Activated CD8-positive, alpha-beta T cell treated with anti-CD3 and anti-CD28 coated beads, Interleukin-2, amount 10 ng/mL, durations not matched to agents 7 days and 5 days (primary cell): ENCODE measurements at regions not wholly inside any gene's neighbourhood (a gene's known extent, or its start where the extent isn't known, plus 50 kb on each side); places are given as distances from the start of the nearest gene placed in this dataset.

Source experiments
- ATAC-seq: fragments of 150-1000 bp; cut with Tn5 transposase; one replicate; pipeline ENCODE4 v1.10.0; 2021; ENCODE audit warnings: moderate library complexity
- CTCF ChIA-PET: fragments of 350-600 bp; sonication (Branson Sonifier 250); formaldehyde crosslinking; loops from one replicate; lab custom pipeline; 2021; ENCODE audit warnings: antibody characterized with exemption; lab: Charles Lee
- POLR2A ChIA-PET: fragments of 350-600 bp; sonication (Branson Sonifier 250); formaldehyde crosslinking; loops from one replicate; lab custom pipeline; 2021; ENCODE audit warnings: antibody characterized with exemption; lab: Charles Lee
- DNase-seq: peaks from one replicate; pipeline ENCODE4 v3.0.0-alpha.2; 2020
- H3K27ac Mint-ChIP-seq: one replicate; pipeline ENCODE4 v1.8.0; 2021; ENCODE audit warnings: mild to moderate bottlenecking, mixed read lengths
- H3K27me3 Mint-ChIP-seq: one replicate; pipeline ENCODE4 v1.8.0; 2021; ENCODE audit warnings: low read depth, mixed read lengths
- H3K36me3 Mint-ChIP-seq: one replicate; pipeline ENCODE4 v1.8.0; 2021; ENCODE audit warnings: low read depth, mixed read lengths
- H3K4me1 Mint-ChIP-seq: one replicate; pipeline ENCODE4 v1.8.0; 2021; ENCODE audit warnings: low read depth, mixed read lengths
- H3K4me3 Mint-ChIP-seq: one replicate; pipeline ENCODE4 v1.8.0; 2021; ENCODE audit warnings: mild to moderate bottlenecking, mixed read lengths
- H3K9me3 Mint-ChIP-seq: one replicate; pipeline ENCODE4 v1.8.0; 2022; ENCODE audit warnings: mixed read lengths; ENCODE audit not compliant: insufficient read depth

DNA sequence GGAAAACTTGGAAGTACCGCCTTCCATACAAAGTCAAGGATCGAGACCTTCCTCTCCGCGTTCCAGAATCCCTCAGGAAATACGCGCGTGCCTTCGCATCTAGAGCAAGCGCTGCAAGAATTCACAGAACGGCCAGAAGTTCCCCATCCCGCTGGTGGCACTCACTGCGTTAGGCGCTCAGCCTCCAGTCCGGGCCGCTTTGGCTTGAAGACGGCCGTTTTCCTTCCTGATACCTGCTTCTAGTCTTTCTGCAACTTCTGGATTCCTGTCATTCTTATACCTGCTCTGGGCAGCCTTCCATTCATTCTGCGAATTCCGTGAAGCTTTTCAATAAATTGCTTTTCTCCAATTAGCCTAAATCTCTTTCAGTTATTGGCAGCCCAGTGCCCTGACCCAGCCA, 896.4 kb downstream of the TRIML1 start:
- no peak for ATAC-seq

DNA sequence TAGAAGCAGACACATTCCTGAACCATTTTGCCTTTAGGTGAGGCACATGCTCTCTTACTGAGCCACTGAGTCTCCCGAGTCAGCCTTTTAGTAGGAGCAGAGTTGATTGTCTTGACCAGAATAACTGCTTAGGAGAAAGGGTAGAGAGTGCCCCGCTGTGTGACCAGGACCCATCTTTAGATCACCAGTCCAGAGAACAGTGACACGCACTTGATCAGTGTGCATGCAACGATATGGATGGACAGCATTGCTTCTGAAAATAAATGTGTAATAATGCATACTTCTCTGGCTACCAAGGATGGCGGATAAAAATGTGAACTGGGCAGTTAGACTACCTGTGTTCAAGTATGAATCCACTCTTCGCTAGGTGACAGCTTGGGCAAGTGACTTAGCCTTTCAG, 897.7 kb downstream of the TRIML1 start:
- ChIA-PET CTCF (no interaction called here), POLR2A (no interaction called here)
- Mint-ChIP-seq H3K4me3 (no peak overlapping the region), H3K27me3 (no peaks in the 10 kb centered on the region), H3K9me3 (no peaks in the 10 kb centered on the region), H3K36me3 (no peaks in the 10 kb centered on the region), H3K4me1 (no peaks in the 10 kb centered on the region), H3K27ac (no peak overlapping the region)
- DNase-seq (no peak), ATAC-seq (no peak)

More for the DNA sequence above, 896.4 kb downstream of the TRIML1 start:
- H3K4me1 Mint-ChIP-seq = no peaks in the 10 kb centered on the region
- CTCF ChIA-PET = no interaction called here
- DNase-seq = no peak
- H3K27me3 Mint-ChIP-seq = no peaks in the 10 kb centered on the region
- POLR2A ChIA-PET = no interaction called here
- no peak overlapping the region for H3K27ac Mint-ChIP-seq
- no peak overlapping the region for H3K4me3 Mint-ChIP-seq
- no peaks in the 10 kb centered on the region for H3K36me3 Mint-ChIP-seq
- no peaks in the 10 kb centered on the region for H3K9me3 Mint-ChIP-seq

DNA sequence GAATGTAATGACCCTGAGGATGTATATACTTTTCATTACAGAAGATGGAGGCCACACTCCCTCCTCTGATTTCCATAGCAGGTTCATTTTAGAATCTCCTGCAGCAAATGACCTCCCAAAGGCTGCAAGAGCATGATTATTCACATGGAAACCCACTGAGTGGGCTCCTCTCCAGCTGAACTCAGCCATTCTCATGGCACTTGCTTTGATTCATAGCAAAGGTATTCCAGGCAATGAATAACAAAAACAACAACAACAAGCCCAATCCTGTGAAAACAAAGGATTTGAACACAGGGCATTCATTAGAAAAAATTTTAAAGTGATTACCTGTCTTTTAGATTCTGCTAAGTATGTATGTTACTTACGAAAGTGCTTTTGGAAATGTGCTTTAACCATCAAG, 894.0 kb upstream of the FRG1 start:
- no peaks in the 10 kb centered on the region for H3K36me3 Mint-ChIP-seq
- no peak overlapping the region for H3K4me3 Mint-ChIP-seq
- H3K9me3 Mint-ChIP-seq = peaks cover 5% of the 10 kb centered on the region
- H3K4me1 Mint-ChIP-seq = no peaks in the 10 kb centered on the region
- ATAC-seq (no peak), DNase-seq (no peak)
- POLR2A ChIA-PET = no interaction called here
- H3K27ac Mint-ChIP-seq = no peak overlapping the region
- CTCF ChIA-PET = no interaction called here
- H3K27me3 Mint-ChIP-seq = no peaks in the 10 kb centered on the region

DNA sequence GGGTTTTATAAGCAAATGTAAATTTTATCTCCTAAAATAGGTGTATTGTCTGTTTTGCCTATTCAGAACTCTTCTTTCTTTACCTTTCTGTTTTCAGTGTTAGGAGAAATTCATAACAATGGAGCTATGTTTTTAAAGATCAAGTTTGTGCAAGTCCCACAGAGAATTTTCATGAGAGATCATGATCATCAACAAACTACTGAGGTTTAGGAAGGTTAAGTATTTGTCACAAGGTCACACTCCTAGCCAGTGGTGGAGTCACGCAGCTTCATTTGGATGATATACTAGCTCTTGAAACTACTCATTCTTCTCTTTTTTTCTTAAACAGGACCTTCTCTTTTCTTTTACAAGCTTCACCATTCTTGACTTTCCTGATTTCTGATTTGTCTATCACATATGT, 892.6 kb upstream of the FRG1 start:
- H3K27ac Mint-ChIP-seq = no peak overlapping the region
- peaks cover 5% of the 10 kb centered on the region for H3K9me3 Mint-ChIP-seq
- H3K4me1 Mint-ChIP-seq = no peaks in the 10 kb centered on the region
- ATAC-seq (no peak), DNase-seq (no peak)
- no peak overlapping the region for H3K4me3 Mint-ChIP-seq
- ChIA-PET POLR2A (no interaction called here), CTCF (no interaction called here)
- no peaks in the 10 kb centered on the region for H3K27me3 Mint-ChIP-seq
- H3K36me3 Mint-ChIP-seq = no peaks in the 10 kb centered on the region

DNA sequence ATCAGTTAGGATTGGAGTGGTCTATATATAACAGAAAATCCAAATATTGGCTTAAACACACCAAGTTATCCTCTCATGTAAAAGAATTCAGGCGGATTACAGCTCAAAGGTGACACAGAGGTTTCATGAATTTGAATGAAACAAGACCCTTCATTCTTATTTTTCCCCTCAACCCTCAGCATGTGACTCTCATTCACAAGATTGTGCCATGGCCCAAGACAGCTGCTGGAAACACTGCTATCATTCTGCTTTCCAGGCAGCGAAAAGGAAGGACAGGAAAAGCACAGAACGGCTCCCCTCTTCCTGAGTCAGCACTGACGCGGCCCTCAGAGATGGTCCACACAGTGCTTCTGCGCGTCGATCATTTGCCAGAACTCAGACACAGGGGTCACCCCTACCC, 891.0 kb upstream of the FRG1 start:
- Mint-ChIP-seq H3K9me3 (peaks cover 5% of the 10 kb centered on the region), H3K4me3 (no peak overlapping the region), H3K36me3 (no peaks in the 10 kb centered on the region), H3K27me3 (no peaks in the 10 kb centered on the region), H3K27ac (no peak overlapping the region), H3K4me1 (no peaks in the 10 kb centered on the region)
- no peak for DNase-seq
- POLR2A ChIA-PET = no interaction called here
- CTCF ChIA-PET = no interaction called here
- no peak for ATAC-seq

DNA sequence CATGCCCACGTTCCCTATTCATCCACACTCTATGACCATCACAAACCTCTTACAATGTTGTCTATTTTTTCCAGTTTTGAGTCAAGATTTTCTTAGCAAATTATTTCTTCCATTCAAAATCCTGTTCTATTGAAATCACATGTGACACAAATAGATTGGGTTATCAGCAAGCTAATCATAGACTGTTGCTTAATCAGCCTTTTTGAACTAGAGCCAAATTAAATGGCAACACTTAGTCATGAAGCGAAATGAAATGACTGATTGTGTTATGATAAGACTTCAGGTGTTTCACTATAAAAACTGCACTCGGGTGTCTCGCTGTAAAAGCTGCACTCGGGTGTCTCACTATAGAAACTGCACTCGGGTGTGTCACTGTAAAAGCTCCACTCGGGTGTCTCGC, 890.0 kb upstream of the FRG1 start:
- no peak overlapping the region for H3K27ac Mint-ChIP-seq
- no peaks in the 10 kb centered on the region for H3K27me3 Mint-ChIP-seq
- ATAC-seq (no peak), DNase-seq (no peak)
- no peaks in the 10 kb centered on the region for H3K4me1 Mint-ChIP-seq
- H3K4me3 Mint-ChIP-seq = no peak overlapping the region
- POLR2A ChIA-PET = no interaction called here
- CTCF ChIA-PET = no interaction called here
- H3K9me3 Mint-ChIP-seq = peaks cover 5% of the 10 kb centered on the region
- no peaks in the 10 kb centered on the region for H3K36me3 Mint-ChIP-seq

DNA sequence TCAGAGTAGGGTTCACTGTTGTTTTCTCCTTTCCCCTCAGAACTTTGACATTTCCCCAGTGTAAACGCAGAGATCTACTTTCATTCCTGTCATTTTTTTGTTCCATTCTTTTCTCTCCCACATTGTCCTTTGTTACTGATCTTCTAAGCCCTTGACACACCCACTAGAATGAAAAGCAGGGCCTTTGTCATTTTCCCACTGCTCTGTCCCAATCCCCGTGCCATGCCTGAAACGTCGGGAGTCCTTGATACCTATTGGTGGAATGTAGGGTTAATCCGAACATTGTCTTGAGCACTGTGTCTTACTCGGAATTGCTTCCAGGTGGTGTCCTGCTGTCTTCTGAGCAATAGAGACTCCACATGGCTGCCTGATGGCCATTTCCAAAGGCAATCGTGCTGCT, 887.1 kb upstream of the FRG1 start:
- Mint-ChIP-seq H3K36me3 (no peaks in the 10 kb centered on the region), H3K9me3 (peaks cover 5% of the 10 kb centered on the region), H3K4me3 (no peak overlapping the region), H3K27me3 (no peaks in the 10 kb centered on the region), H3K27ac (no peak overlapping the region), H3K4me1 (no peaks in the 10 kb centered on the region)
- ChIA-PET POLR2A (no interaction called here), CTCF (no interaction called here)
- DNase-seq (no peak), ATAC-seq (no peak)

DNA sequence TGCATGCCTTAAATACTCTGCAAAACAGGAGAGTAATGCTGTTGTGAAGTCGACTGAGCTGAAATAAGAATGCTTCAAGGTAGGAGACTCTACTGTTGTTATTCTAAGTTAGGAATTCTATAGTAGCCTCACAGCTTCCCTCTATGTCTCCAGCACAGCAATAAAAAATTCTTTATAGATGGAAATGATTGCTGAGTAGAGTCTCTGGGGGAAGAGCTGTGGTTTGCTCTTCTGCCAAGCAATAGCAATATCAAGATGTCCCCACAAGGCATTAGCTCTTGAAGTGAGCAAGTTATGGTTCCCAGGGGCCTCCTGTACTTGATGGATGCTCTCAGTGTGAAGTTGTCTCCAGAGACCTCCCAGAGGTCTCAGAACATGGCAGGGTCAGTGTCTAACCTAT, 880.6 kb upstream of the FRG1 start:
- H3K9me3 Mint-ChIP-seq = peaks cover 27% of the 10 kb centered on the region
- H3K27me3 Mint-ChIP-seq = no peaks in the 10 kb centered on the region
- H3K4me3 Mint-ChIP-seq = no peak overlapping the region
- H3K36me3 Mint-ChIP-seq = no peaks in the 10 kb centered on the region
- DNase-seq = no peak
- H3K27ac Mint-ChIP-seq = no peak overlapping the region
- no peaks in the 10 kb centered on the region for H3K4me1 Mint-ChIP-seq
- POLR2A ChIA-PET = no interaction called here
- no peak for ATAC-seq
- CTCF ChIA-PET = no interaction called here

DNA sequence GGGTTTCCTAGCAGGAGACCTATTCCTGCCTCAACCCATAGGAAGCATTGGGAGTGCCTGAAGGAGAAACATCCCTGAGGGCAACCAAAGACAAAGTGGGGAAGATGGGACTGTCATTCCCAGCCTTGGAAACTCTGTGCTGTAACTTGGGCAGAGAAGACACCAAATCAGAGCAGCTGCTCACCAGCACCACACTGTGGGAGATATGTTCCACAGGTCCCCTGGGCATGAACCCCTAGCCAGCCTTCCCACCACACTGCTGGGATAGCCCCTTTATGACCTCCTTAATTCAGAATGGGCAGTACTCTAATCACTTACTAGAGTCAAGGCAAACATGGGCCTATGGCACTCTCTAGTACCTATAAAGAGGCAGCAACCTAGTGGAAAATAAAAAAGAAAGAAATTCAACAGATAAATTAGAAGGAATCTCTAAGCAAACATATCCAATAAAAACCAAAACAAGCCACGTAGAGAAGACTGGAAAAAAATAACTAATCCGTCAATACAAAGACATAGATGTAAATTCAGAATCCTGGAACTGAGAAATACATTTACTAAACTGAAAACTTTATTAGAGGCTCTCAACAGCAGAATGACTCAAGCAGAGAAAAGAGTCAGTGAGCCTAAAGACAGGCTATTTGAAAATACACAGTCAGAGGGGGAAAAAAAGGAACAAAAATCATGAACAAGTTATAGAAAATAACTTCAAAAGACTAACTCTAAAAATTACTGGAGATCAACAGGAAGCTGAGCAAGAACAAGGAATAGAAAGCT, 878.4 kb upstream of the FRG1 start:
- Mint-ChIP-seq H3K9me3 (peaks cover 32% of the 10 kb centered on the region), H3K36me3 (no peaks in the 10 kb centered on the region), H3K4me3 (no peak overlapping the region), H3K4me1 (no peaks in the 10 kb centered on the region), H3K27ac (no peak overlapping the region), H3K27me3 (no peaks in the 10 kb centered on the region)
- POLR2A ChIA-PET = no interaction called here
- CTCF ChIA-PET = no interaction called here
- DNase-seq = no peak
- no peak for ATAC-seq

DNA sequence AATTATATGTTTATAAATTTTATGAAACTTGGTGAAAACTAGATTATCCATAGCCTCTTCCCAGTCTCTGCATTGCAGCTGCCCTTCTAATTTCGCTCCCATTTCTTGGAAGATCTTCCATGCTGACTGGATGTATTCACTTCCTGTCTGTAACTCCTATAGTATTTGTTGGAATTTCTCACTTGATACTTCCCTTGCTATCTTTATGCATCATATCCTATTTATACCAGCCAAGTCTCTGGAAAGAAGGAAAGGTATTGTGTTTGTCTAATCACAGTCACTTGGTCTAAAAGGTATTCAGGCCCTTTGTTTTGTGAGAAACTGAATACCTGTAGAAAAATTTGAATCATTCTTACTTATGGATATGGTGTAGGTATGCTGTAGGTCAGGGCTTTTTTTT, 870.9 kb upstream of the FRG1 start:
- Mint-ChIP-seq H3K27ac (no peak overlapping the region), H3K4me1 (no peaks in the 10 kb centered on the region), H3K9me3 (peaks cover 8% of the 10 kb centered on the region), H3K4me3 (no peak overlapping the region), H3K27me3 (no peaks in the 10 kb centered on the region), H3K36me3 (no peaks in the 10 kb centered on the region)
- ATAC-seq (no peak), DNase-seq (no peak)
- ChIA-PET CTCF (no interaction called here), POLR2A (no interaction called here)

DNA sequence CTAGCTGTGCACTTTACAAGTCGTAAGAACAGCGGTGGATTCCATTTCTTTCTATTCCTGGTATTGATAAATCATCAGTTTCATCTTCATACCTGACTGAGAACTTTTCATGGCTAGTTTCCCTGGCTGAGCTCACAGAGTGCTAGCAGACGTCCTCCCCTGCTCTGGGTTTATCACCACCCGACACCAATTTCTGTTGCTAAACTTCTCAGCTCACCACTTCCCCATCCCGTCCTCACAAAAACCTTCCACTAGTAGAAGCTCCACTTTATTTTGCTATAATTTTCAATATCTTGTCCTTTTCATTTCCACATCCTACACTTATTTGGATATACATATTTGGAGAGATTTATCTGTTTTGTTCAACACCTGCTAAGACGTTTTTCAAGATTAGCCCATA, 869.4 kb upstream of the FRG1 start:
- POLR2A ChIA-PET = no interaction called here
- H3K4me3 Mint-ChIP-seq = no peak overlapping the region
- no peaks in the 10 kb centered on the region for H3K9me3 Mint-ChIP-seq
- DNase-seq (no peak), ATAC-seq (no peak)
- H3K27me3 Mint-ChIP-seq = no peaks in the 10 kb centered on the region
- H3K36me3 Mint-ChIP-seq = no peaks in the 10 kb centered on the region
- no peak overlapping the region for H3K27ac Mint-ChIP-seq
- CTCF ChIA-PET = no interaction called here
- H3K4me1 Mint-ChIP-seq = no peaks in the 10 kb centered on the region

DNA sequence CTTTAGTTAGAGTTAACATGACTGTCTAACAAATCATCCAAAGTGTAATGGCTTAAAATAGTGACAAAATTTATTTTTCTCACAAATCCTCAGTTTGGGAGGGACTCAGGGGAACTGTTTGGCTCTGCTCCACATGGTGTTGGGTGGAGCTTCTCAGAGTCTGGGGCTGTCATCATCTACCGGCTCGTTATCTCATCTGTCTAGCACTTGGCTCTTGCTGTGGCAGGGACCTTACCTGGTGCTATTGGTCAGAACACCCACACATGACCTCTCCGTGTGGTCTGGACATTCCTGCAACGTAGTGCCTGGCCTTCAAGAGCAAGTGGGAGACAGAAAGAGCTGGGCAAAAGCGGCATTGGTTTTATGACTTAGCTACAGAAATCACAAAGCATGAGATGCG, 866.9 kb upstream of the FRG1 start:
- DNase-seq (no peak), ATAC-seq (no peak)
- no peaks in the 10 kb centered on the region for H3K4me1 Mint-ChIP-seq
- ChIA-PET POLR2A (no interaction called here), CTCF (no interaction called here)
- H3K27me3 Mint-ChIP-seq = no peaks in the 10 kb centered on the region
- no peak overlapping the region for H3K4me3 Mint-ChIP-seq
- peaks cover 4% of the 10 kb centered on the region for H3K9me3 Mint-ChIP-seq
- no peaks in the 10 kb centered on the region for H3K36me3 Mint-ChIP-seq
- no peak overlapping the region for H3K27ac Mint-ChIP-seq

DNA sequence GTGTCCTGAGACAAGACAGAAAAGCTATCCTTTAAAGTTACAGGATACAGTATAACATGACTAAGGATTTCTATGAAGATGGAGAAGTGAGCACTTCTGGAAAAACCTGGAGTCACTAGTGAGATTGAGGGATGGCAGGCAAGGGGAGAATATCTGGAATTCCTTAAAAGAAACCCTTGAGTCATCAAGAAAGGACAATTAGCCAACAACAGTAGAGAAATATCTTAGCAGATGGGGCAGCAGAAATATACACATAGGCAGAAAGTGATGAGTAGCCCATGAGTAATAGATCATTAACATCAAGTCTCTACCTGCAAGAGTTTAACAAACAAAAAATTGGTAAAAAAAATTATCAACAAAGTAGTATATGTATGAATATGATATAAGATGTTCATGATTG, 858.8 kb upstream of the FRG1 start:
- H3K9me3 Mint-ChIP-seq = peaks cover 18% of the 10 kb centered on the region
- no peaks in the 10 kb centered on the region for H3K36me3 Mint-ChIP-seq
- H3K27ac Mint-ChIP-seq = no peak overlapping the region
- H3K4me3 Mint-ChIP-seq = no peak overlapping the region
- DNase-seq = no peak
- no peak for ATAC-seq
- ChIA-PET POLR2A (no interaction called here), CTCF (no interaction called here)
- H3K4me1 Mint-ChIP-seq = no peaks in the 10 kb centered on the region
- H3K27me3 Mint-ChIP-seq = no peaks in the 10 kb centered on the region
